Transverse colon (tissue), 4 donors: ENCODE measurements at regions not wholly inside any gene's neighbourhood (a gene's known extent, or its start where the extent isn't known, plus 50 kb on each side); places are given as distances from the start of the nearest gene placed in this dataset.

ENCODE experiments used
- DNase-seq: peaks from one replicate; pipeline ENCODE4 v3.0.0-alpha.2; 2019
- H3K27ac ChIP-seq, 4 donors: fragments of 200-600 bp; sonication (generic); 2 replicates each; pipeline ENCODE4 v1.5.1; 2016 to 2018; ENCODE audit warnings: inconsistent platforms in 4 of 4
- H3K27me3 ChIP-seq: fragments of 200-600 bp; sonication (generic); 2 replicates; pipeline ENCODE4 v1.5.1; 2017; ENCODE audit warnings: inconsistent platforms
- H3K36me3 ChIP-seq, 4 donors: fragments of 200-600 bp; sonication (generic); 2 replicates each; pipeline ENCODE4 v1.5.1; 2017 to 2019; ENCODE audit warnings: inconsistent platforms in 4 of 4
- H3K4me1 ChIP-seq, 4 donors: fragments of 200-600 bp; sonication (generic); 2 replicates each; pipeline ENCODE4 v1.5.1; 2017 to 2020; ENCODE audit warnings: inconsistent platforms in 4 of 4
- H3K4me3 ChIP-seq, 4 donors: fragments of 200-600 bp; sonication (generic); 1 replicate in 1 of 4; 2 replicates in 3 of 4; pipeline versions ENCODE4 v1.5.1 to v1.6.1; 2017 to 2019; ENCODE audit warnings: inconsistent platforms in 4 of 4
- H3K9me3 ChIP-seq, 2 donors: fragments of 200-600 bp; sonication (generic); 2 replicates each; pipeline ENCODE4 v1.5.1; 2017 to 2019; ENCODE audit warnings: inconsistent platforms in 2 of 2
- CTCF ChIP-seq, 5 experiments: fragments of 200-600 bp in 3 of 5; fragments of 450-650 bp in 2 of 5; sonication (generic) in 3 of 5; IDR thresholded peaks; 1 replicate in 2 of 5; 2 replicates in 3 of 5; pipeline ENCODE4 v1.5.1; 2016 to 2017; ENCODE audit warnings: antibody characterized with exemption in 5 of 5, inconsistent platforms in 3 of 5, mild to moderate bottlenecking in 2 of 5, moderate library complexity in 1 of 5
- EP300 ChIP-seq: sonication (generic); formaldehyde crosslinking; IDR thresholded peaks from one replicate; pipeline ENCODE4 v1.6.1; 2017; ENCODE audit warnings: antibody characterized with exemption, low read depth
- POLR2A ChIP-seq: fragments of 450-650 bp; IDR thresholded peaks from one replicate; pipeline ENCODE4 v1.6.1; 2016; ENCODE audit warnings: antibody characterized with exemption, mild to moderate bottlenecking, moderate library complexity
- POLR2AphosphoS5 ChIP-seq, 3 donors: sonication (generic); formaldehyde crosslinking; IDR thresholded peaks; one replicate each; pipeline ENCODE4 v1.6.1; 2016; ENCODE audit warnings: antibody characterized with exemption in 3 of 3
- WGBS, 2 donors: methylation state at CpG; one replicate each; pipeline ENCODE4 v1.1.5; 2018; ENCODE audit warnings: low coverage in 1 of 2; 5-methylcytosine and 5-hydroxymethylcytosine counted together
- in situ Hi-C, 4 donors: fragments of 200-750 bp; cut with MboI; loops; one replicate each; pipeline versions ENCODE4 v1.15.0 to v1.15.1; 2017; ENCODE audit warnings: low sequenced_read_pairs in 3 of 4, low pct_ligation_motif_present in 1 of 4, low pct_unique_long_range_greater_than_20kb in 1 of 4
- intact Hi-C: fragments of 100-400 bp; cut with DNase I; formaldehyde crosslinking; loops from one replicate; pipeline ENCODE4 v1.15.1; 2023; ENCODE audit warnings: low total_unique reads

- TF ChIP-seq POLR2A (no peak), EP300 (no peak)
- Histone ChIP-seq H3K9me3 (no peaks in the 10 kb centered on the region), H3K4me1 (no peaks in the 10 kb centered on the region), H3K27ac (no peak overlapping the region), H3K27me3 (no peaks in the 10 kb centered on the region), H3K36me3 (no peaks in the 10 kb centered on the region), H3K4me3 (no peak overlapping the region)
- in situ Hi-C loops, result no loop called here
- 87% methylated on average over 3 of the region's 3 CpGs for WGBS, 2 donors
- no peak for DNase-seq
- intact Hi-C loops, result no loop called here
These were observed 150.2 kb upstream of the EEA1 start for GRCh38 chr12:93079271-93079670.

- Histone ChIP-seq H3K4me3 (no peak overlapping the region), H3K9me3 (no peaks in the 10 kb centered on the region), H3K27ac (no peak overlapping the region), H3K4me1 (no peaks in the 10 kb centered on the region), H3K27me3 (no peaks in the 10 kb centered on the region), H3K36me3 (no peaks in the 10 kb centered on the region)
- intact Hi-C loops, result no loop called here
- in situ Hi-C loops, result no loop called here
- DNase-seq, result no peak
- 90 to 91% methylated on average over 6 of the region's 6 CpGs for WGBS, 2 donors
- TF ChIP-seq POLR2A, result no peak
- no peak for TF ChIP-seq EP300
- TF ChIP-seq POLR2AphosphoS5 (IDR thresholded peaks at IDR 0.05), result no peak
- TF ChIP-seq CTCF (IDR thresholded peaks at IDR 0.05), result no peak
These were observed 150.9 kb upstream of the EEA1 start for GRCh38 chr12:93079976-93080375.

GRCh38 chr12:93080452-93080851 is 151.4 kb upstream of the EEA1 start:
- H3K36me3 ChIP-seq, result no peaks in the 10 kb centered on the region
- WGBS, 2 donors, result 83 to 100% methylated on average over 1 to 2 of the region's 2 CpGs
- H3K27ac ChIP-seq, result no peak overlapping the region
- intact Hi-C loops (no loop called here), in situ Hi-C loops (no loop called here)
- no peaks in the 10 kb centered on the region for H3K4me1 ChIP-seq
- no peaks in the 10 kb centered on the region for H3K9me3 ChIP-seq
- TF ChIP-seq CTCF (IDR thresholded peaks at IDR 0.05) (no peak), EP300 (no peak), POLR2AphosphoS5 (IDR thresholded peaks at IDR 0.05) (no peak), POLR2A (no peak)
- no peak for DNase-seq
- H3K4me3 ChIP-seq, result no peak overlapping the region
- no peaks in the 10 kb centered on the region for H3K27me3 ChIP-seq

- Histone ChIP-seq H3K4me1 (no peaks in the 10 kb centered on the region), H3K27me3 (no peaks in the 10 kb centered on the region), H3K36me3 (no peaks in the 10 kb centered on the region), H3K27ac (no peak overlapping the region), H3K4me3 (no peak overlapping the region), H3K9me3 (peaks cover 1 to 4% of the 10 kb centered on the region in 2 donors)
- intact Hi-C loops, result no loop called here
- in situ Hi-C loops, result no loop called here
- DNase-seq, result no peak
- 89 to 92% methylated on average over 5 to 10 of the region's 10 CpGs for WGBS, 2 donors
- no peak for TF ChIP-seq CTCF (IDR thresholded peaks at IDR 0.05)
These were observed 152.1 kb upstream of the EEA1 start for GRCh38 chr12:93080994-93081809.

GRCh38 chr12:93081810-93082165 is 152.7 kb upstream of the EEA1 start:
- intact Hi-C loops, result no loop called here
- in situ Hi-C loops, result no loop called here

More at GRCh38 chr12:93081810-93082165, 152.7 kb upstream of the EEA1 start:
- H3K36me3 ChIP-seq, result no peaks in the 10 kb centered on the region
- no peak overlapping the region for H3K4me3 ChIP-seq
- WGBS, 2 donors, result 89 to 96% methylated on average over 4 of the region's 4 CpGs
- no peaks in the 10 kb centered on the region for H3K4me1 ChIP-seq
- no peak for DNase-seq
- no peak overlapping the region for H3K27ac ChIP-seq
- H3K27me3 ChIP-seq, result no peaks in the 10 kb centered on the region
- H3K9me3 ChIP-seq, result peaks cover 5 to 10% of the 10 kb centered on the region in 2 donors
- TF ChIP-seq POLR2A, result no peak
- TF ChIP-seq EP300, result no peak
- TF ChIP-seq CTCF (IDR thresholded peaks at IDR 0.05), result no peak
- TF ChIP-seq POLR2AphosphoS5 (IDR thresholded peaks at IDR 0.05), result no peak
